ENCODE measurements at regions not wholly inside any gene's neighbourhood (a gene's known extent, or its start where the extent isn't known, plus 50 kb on each side); places are given as distances from the start of the nearest gene placed in this dataset.

- CTCF ChIA-PET: no interaction called here
- no peak for DNase-seq (ENCODE audit: low read depth)
- Histone ChIP-seq H3K4me3 (ENCODE audit: low read depth, low read length) (no peak overlapping the region), H3K27me3 (ENCODE audit: control insufficient read depth, insufficient read depth, low read length) (no peaks in the 10 kb centered on the region), H3K36me3 (ENCODE audit: control insufficient read depth, insufficient read depth, low read length) (no peaks in the 10 kb centered on the region)
- TF ChIP-seq CTCF (IDR thresholded peaks at IDR 0.05; ENCODE audit: insufficient read depth, low read depth, low read length): no peak
- POLR2A ChIA-PET: no interaction called here
Observed at GRCh38 chr15:93451822-93452221, 362.8 kb upstream of the RGMA start.

- ChIA-PET POLR2A (no interaction called here), CTCF (no interaction called here)
- H3K36me3 ChIP-seq (ENCODE audit: control insufficient read depth, insufficient read depth, low read length): no peaks in the 10 kb centered on the region
- H3K4me3 ChIP-seq (ENCODE audit: low read depth, low read length): no peak overlapping the region
- H3K27me3 ChIP-seq (ENCODE audit: control insufficient read depth, insufficient read depth, low read length): no peaks in the 10 kb centered on the region
- DNase-seq (ENCODE audit: low read depth): no peak
- TF ChIP-seq CTCF (IDR thresholded peaks at IDR 0.05; ENCODE audit: insufficient read depth, low read depth, low read length): no peak
Observed at GRCh38 chr15:93451265-93451664, 362.3 kb upstream of the RGMA start.

GRCh38 chr15:93449798-93450197 is 360.8 kb upstream of the RGMA start:
- no peak for TF ChIP-seq CTCF (IDR thresholded peaks at IDR 0.05; ENCODE audit: insufficient read depth, low read depth, low read length)
- H3K27me3 ChIP-seq (ENCODE audit: control insufficient read depth, insufficient read depth, low read length): no peaks in the 10 kb centered on the region
- no peaks in the 10 kb centered on the region for H3K36me3 ChIP-seq (ENCODE audit: control insufficient read depth, insufficient read depth, low read length)
- DNase-seq (ENCODE audit: low read depth): no peak
- CTCF ChIA-PET: no interaction called here
- POLR2A ChIA-PET: no interaction called here
- no peak overlapping the region for H3K4me3 ChIP-seq (ENCODE audit: low read depth, low read length)

- no peaks in the 10 kb centered on the region for H3K36me3 ChIP-seq (ENCODE audit: control insufficient read depth, insufficient read depth, low read length)
- POLR2A ChIA-PET: no interaction called here
- no peak for TF ChIP-seq CTCF (IDR thresholded peaks at IDR 0.05; ENCODE audit: insufficient read depth, low read depth, low read length)
- no peak for DNase-seq (ENCODE audit: low read depth)
- no peaks in the 10 kb centered on the region for H3K27me3 ChIP-seq (ENCODE audit: control insufficient read depth, insufficient read depth, low read length)
- no peak overlapping the region for H3K4me3 ChIP-seq (ENCODE audit: low read depth, low read length)
- CTCF ChIA-PET: interaction anchor here (0.8 kb wide), 1 partner anchor 19 kb away, joined by 4 read pairs; no protein-coding TSS in a partner anchor
Observed at GRCh38 chr15:93438310-93438709, 349.3 kb upstream of the RGMA start.

GRCh38 chr15:93432474-93432873 is 343.5 kb upstream of the RGMA start:
- TF ChIP-seq CTCF (IDR thresholded peaks at IDR 0.05; ENCODE audit: insufficient read depth, low read depth, low read length): no peak
- POLR2A ChIA-PET: no interaction called here
- H3K4me3 ChIP-seq (ENCODE audit: low read depth, low read length): no peak overlapping the region
- H3K27me3 ChIP-seq (ENCODE audit: control insufficient read depth, insufficient read depth, low read length): no peaks in the 10 kb centered on the region
- DNase-seq (ENCODE audit: low read depth): no peak
- H3K36me3 ChIP-seq (ENCODE audit: control insufficient read depth, insufficient read depth, low read length): no peaks in the 10 kb centered on the region
- CTCF ChIA-PET: no interaction called here

All from BJ (cell line).